ENCODE measurements at regions not wholly inside any gene's neighbourhood (a gene's known extent, or its start where the extent isn't known, plus 50 kb on each side); places are given as distances from the start of the nearest gene placed in this dataset.
"Not testable (repeated sequence)": the region's sequence is repeated elsewhere in the genome, so short reads cannot be mapped to it uniquely, and the experiment has no call there.

GRCh38 chrX:43148305-43148704, 370.3 kb upstream of the PPP1R2C start:
- DNase-seq (ENCODE audit: low read depth, low spot score) = no peak
- H3K4me3 ChIP-seq (ENCODE audit: low read length) = no peak overlapping the region

DNA sequence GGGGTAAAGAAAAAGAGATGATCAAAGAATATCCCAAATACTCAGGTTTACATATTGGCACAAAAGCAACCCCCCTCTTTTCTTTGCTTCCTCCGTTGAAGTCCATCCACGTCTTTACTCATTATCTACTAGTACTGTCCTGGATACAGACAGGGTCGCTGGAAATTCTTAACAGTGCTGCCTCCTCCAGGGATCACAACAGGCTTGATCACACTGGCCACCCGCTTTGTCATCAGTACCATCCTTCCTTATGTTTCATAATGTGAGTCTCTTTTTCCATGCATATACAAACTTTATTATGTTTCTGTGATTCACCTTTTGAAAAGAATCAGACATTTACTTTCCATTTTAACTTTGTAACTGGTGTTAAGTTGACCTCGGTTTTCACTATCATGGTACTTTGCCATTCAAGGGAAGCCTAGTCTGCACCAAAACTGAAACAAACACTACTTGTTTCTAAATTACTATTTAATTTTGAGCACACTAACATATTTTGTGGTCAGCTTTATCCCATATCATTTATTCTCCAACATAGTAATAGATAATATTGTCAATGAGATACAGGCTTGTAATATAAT, 387.5 kb upstream of the PPP1R2C start:
- DNase-seq (ENCODE audit: low read depth, low spot score) = no peak
- H3K4me3 ChIP-seq (ENCODE audit: low read length) = no peak overlapping the region

DNA sequence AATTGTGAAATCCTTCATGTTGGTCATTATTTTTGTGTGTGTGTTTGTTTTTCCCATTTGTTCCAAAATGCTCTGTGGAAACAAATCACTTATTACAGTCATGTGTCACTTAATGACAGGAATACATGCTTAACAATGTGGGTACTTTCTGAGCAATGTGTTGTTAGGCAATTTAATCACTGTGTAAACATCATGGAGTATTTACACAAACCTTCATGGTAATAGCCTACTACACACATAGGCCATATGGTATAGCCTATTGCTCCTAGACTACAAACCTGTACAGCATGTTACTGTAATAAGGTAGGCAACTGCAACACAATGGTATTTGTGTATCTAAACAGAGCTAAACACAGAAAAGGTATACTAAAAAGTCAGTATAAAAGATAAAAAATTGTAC, 388.9 kb upstream of the PPP1R2C start:
- H3K4me3 ChIP-seq (ENCODE audit: low read length) = no peak overlapping the region
- DNase-seq (ENCODE audit: low read depth, low spot score) = no peak

GRCh38 chrX:43175434-43175833, 397.5 kb upstream of the PPP1R2C start:
- no peak overlapping the region for H3K4me3 ChIP-seq (ENCODE audit: low read length)
- DNase-seq (ENCODE audit: low read depth, low spot score) = no peak

DNA sequence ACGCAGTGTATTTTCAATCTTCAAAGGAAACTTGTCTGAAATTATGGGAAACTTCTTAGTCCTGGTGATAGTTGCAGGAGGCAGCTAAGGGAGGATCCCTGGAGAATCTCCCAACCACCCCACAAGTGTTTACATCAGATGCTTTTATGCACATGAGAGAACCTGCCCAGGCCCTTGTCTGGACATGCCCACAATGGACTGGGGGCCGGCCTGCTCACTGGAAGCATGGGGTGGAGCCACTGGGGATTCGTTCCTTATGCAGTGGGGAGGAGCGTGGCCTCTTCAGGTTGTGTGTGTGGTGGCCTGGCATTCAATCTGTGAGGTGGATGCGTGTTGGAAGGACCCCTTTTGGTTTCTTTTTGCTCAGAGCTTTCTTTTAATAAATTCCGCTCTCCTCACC, 398.7 kb upstream of the PPP1R2C start:
- no peak for DNase-seq (ENCODE audit: low read depth, low spot score)
- H3K4me3 ChIP-seq (ENCODE audit: low read length) = no peak overlapping the region

DNA sequence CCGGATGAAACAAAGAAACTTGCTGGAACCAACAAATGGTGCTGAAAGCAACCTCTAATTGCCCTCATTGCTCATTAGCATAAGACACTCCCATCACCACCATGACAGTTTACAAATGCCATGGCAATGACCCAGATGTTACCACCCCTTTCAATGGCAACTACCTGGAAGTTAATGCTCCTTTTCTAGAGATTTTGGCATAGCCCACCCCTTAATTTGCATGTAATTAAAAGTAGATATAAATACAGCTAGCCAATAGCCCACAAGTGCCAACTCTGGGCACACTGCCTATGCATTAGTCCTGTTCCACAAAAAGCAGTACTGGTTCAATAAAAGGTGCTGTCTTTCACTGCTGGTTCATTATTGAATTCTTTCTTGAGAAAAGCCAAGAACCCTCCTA, 410.3 kb upstream of the PPP1R2C start:
- no peak overlapping the region for H3K4me3 ChIP-seq (ENCODE audit: low read length)
- no peak for DNase-seq (ENCODE audit: low read depth, low spot score)

- no peak overlapping the region for H3K4me3 ChIP-seq (ENCODE audit: low read length)
- no peak for DNase-seq (ENCODE audit: low read depth, low spot score)
Measured at GRCh38 chrX:43211570-43211969, 433.6 kb upstream of the PPP1R2C start.

DNA sequence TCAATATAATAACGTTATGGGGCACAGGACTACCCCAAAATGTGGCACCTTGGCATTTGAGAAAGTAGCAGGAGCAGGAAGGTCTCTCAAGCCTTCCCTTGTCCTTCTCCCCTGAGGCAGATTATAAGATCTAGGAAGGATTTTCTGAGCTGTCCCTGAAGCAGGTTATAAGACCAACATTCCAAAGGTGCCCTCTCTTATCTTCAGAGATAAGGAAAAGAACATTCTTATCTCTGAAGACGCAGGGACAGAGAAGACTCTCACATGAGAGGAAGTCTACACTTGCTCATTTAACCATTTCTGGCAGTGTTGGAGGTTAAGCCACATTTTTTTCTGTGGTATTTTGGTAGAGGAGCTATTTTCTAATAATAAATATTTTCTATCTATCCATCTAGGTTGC, 437.9 kb upstream of the MAOA start:
- DNase-seq (ENCODE audit: low read depth, low spot score) = no peak
- H3K4me3 ChIP-seq (ENCODE audit: low read length) = no peak overlapping the region

GRCh38 chrX:43224496-43224895, 431.6 kb upstream of the MAOA start:
- DNase-seq (ENCODE audit: low read depth, low spot score) = no peak
- no peak overlapping the region for H3K4me3 ChIP-seq (ENCODE audit: low read length)

- DNase-seq (ENCODE audit: low read depth, low spot score) = no peak
- no peak overlapping the region for H3K4me3 ChIP-seq (ENCODE audit: low read length)
Measured at GRCh38 chrX:43225626-43226328, 430.3 kb upstream of the MAOA start.

DNA sequence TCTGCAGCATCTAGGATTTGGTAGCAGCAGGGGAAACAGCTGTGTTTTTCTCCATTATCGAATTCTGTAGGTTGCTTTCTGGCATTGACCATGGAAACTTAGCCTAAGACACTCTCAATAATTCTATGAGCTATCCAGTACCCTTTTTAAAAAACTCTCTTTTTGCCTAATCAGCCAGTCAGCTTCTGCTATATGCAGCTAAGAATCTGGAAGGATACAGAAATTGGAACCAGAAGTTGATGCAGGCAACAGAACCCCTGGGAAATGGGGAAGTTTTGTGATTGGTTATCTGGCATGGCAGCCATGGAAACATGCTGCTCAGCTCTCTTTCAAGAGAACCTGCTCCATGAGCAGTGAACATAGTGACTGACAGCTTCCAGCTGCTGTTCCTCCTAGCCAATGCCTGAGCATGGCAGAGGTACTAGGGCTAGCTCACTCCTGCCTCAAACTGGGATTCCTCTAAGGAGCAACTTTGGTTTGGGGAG, 417.6 kb upstream of the MAOA start:
- H3K4me3 ChIP-seq (ENCODE audit: low read length) = no peak overlapping the region
- no peak for DNase-seq (ENCODE audit: low read depth, low spot score)

- H3K4me3 ChIP-seq (ENCODE audit: low read length) = no peak overlapping the region
- DNase-seq (ENCODE audit: low read depth, low spot score) = no peak
Measured at GRCh38 chrX:43239356-43239755, 416.7 kb upstream of the MAOA start.

DNA sequence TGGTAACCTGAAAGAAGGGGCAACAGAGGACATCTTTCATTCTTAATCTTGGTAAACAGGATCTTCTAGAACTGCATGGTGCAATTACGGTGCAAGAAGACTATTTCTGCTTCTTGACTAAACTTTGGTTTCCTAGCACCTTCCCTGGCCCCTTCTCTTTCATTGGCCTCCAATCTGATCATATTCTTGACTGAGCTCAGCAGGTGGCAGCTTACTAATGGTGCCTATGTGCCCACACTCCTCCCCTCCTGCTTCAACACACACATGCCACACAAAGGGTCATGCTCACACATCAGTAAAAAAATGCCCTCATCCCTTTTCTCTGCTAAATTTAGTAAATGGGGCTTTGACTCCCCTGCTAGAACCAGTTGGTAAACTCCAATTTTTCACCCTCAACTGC, 400.5 kb upstream of the MAOA start:
- DNase-seq (ENCODE audit: low read depth, low spot score) = no peak

DNA sequence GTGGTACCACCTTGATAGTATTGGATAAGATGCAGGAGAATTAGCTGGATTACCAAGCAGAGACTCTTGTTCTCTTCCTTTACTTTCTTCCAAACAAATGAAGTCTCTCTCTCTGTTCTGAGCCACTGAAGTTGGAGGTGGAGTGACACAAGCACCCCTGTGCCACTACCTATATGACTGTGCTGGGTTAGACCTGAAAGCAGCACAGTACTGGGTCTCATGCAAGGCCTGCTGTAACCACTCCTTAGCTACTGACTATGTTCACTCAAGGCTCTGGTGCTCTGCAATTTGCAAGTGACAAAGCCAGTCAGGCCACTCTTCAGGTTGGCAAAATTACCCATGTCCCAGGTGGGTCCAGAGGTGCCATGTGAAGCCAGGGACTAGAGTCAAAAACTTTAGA, 389.6 kb upstream of the MAOA start:
- H3K4me3 ChIP-seq (ENCODE audit: low read length) = no peak overlapping the region

More for the DNA sequence above, 400.5 kb upstream of the MAOA start:
- no peak overlapping the region for H3K4me3 ChIP-seq (ENCODE audit: low read length)

DNA sequence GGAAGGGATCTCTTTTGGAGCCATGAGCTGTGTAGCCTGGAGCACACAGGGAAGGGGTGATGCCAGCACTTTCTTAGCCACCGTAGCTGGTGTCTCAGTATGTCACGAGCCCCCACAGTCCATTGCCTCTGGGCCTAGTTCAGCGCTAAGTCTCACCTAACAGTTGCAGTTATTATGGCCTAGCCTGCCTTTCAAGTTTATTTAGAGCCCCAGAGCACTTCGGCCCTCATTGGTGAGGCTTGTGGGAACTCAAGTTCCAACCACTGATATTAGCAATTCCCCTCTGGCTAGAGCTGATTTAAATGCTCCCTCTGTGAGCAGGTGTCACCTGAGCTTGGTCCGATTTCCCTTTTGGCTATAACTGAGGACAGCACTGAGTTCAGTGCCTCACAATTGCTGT, 388.4 kb upstream of the MAOA start:
- no peak overlapping the region for H3K4me3 ChIP-seq (ENCODE audit: low read length)

More for the DNA sequence above, 389.6 kb upstream of the MAOA start:
- no peak for DNase-seq (ENCODE audit: low read depth, low spot score)

GRCh38 chrX:43269201-43269600, 386.9 kb upstream of the MAOA start:
- DNase-seq (ENCODE audit: low read depth, low spot score) = no peak
- no peak overlapping the region for H3K4me3 ChIP-seq (ENCODE audit: low read length)

More for the DNA sequence above, 388.4 kb upstream of the MAOA start:
- DNase-seq (ENCODE audit: low read depth, low spot score) = no peak

DNA sequence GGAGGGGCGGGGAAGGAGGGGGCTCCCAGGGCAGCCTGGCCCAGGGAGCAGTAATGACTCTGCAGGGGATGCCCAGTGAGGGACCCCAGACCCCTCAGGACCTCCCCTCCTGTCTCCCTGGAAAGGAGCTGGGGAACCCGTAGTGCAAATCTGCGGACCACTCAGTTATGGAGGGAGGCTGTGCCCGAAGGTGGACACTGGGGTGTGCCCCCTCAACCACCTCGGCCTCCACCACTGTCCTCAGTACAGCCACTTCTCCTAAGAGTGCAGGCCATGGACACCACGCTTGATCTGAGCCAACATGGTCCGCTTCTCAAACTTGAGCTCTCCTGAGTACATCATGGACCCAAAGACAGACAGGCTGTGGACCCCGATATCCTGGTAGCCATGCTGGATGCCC, 378.2 kb upstream of the MAOA start:
- H3K4me3 ChIP-seq (ENCODE audit: low read length) = no peak overlapping the region
- no peak for DNase-seq (ENCODE audit: low read depth, low spot score)

- no peak overlapping the region for H3K4me3 ChIP-seq (ENCODE audit: low read length)
- no peak for DNase-seq (ENCODE audit: low read depth, low spot score)
Measured at GRCh38 chrX:43278440-43278839, 377.7 kb upstream of the MAOA start.

GRCh38 chrX:43279341-43279808, 376.7 kb upstream of the MAOA start:
- DNase-seq (ENCODE audit: low read depth, low spot score) = no peak
- H3K4me3 ChIP-seq (ENCODE audit: low read length) = no peak overlapping the region

DNA sequence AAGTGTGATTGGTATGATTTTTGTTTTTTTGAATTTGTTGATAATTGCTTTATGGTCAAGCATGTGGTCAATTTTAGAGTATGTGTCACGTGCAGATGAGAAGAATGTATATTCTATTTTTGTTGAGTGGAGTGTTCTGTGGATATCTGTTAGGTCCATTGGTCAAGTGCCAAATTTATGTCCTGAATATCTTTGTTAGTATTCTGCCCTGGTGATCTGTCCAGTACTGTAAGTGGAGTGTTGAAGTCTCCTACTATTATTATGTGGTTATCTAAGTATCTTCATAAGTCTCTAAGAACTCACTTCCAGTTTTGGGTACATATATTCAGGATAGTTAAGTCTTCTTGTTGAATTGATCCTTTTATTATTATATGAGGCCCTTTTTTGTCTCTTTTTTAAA, 372.9 kb upstream of the MAOA start:
- DNase-seq (ENCODE audit: low read depth, low spot score) = no peak
- no peak overlapping the region for H3K4me3 ChIP-seq (ENCODE audit: low read length)

GRCh38 chrX:43311625-43312024, 344.5 kb upstream of the MAOA start:
- DNase-seq (ENCODE audit: low read depth, low spot score); H3K4me3 ChIP-seq (ENCODE audit: low read length): not testable (repeated sequence)

Data from Jurkat, Clone E6-1 (cell line).